Bone marrow (tissue), 2 donors: ENCODE measurements at regions not wholly inside any gene's neighbourhood (a gene's known extent, or its start where the extent isn't known, plus 50 kb on each side); places are given as distances from the start of the nearest gene placed in this dataset.

Experiments
- DNase-seq, 2 donors: peaks; one replicate each; lab custom pipeline; 2025; lab: John Stamatoyannopoulos, UW

DNA sequence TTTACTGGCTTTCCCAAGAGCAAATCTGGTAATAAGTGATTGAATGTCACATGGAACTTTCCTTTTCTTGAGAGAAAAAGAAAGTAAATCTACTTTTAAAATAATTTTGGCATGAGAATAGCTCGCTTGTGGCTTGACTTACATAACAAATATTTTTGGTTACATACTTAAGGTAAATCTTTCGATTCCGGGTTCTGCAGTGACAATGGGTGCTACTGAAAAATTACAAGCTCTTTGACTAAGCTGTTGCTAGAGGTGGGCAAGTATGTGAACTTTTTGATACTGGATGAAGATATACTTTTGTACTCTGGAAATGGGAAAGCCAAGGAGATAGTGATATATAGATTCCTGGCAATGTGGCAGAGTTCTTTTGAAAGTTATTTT is 51.9 kb upstream of the OTOL1 start:
- no peak for DNase-seq

DNA sequence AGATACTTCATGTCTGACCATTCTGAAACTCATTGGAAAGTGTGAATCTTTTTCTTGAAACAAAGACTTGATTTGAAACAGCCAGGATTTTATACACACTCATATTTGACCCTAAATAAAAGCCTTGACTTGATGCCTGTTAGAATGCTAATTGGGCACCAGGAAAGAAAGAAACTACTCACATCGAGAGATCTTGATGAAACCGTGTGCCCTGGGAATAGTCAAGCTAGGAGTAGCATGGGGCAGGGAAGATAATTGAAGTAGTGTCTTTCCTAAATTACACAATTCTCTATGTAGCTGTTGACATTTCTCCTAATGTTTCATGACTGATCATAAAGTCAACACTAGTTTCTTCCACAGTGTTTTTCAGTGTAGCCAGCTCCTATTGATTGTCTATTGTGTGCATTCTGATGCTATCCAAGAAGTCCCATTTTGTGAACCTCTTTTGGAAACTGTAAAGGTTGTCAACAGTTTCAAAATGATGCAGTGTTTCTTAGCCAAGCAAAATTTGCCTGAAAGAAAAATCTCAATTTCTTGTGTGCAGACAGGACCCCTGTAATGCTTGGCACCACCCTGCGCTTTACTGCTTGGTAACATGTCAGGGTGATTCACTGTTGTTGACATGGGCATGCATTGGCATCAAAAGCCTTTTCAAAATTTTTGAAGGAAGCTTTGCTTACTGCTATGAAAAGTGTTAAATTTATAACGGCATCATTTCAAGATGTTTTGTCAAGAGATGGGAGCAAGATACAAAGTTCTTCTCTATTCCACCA is 52.5 kb upstream of the OTOL1 start:
- no peak for DNase-seq

- DNase-seq: no peak
Measured at GRCh38 chr3:161430307-161430706, 59.0 kb upstream of the SPTSSB start.

- no peak for DNase-seq
Measured at GRCh38 chr3:161427347-161427746, 56.0 kb upstream of the SPTSSB start.

- no peak for DNase-seq
Measured at GRCh38 chr3:161426758-161427157, 55.4 kb upstream of the SPTSSB start.

GRCh38 chr3:161423911-161424522 is 52.7 kb upstream of the SPTSSB start:
- DNase-seq: peak in 1 of 2 donors; percentile 6

DNA sequence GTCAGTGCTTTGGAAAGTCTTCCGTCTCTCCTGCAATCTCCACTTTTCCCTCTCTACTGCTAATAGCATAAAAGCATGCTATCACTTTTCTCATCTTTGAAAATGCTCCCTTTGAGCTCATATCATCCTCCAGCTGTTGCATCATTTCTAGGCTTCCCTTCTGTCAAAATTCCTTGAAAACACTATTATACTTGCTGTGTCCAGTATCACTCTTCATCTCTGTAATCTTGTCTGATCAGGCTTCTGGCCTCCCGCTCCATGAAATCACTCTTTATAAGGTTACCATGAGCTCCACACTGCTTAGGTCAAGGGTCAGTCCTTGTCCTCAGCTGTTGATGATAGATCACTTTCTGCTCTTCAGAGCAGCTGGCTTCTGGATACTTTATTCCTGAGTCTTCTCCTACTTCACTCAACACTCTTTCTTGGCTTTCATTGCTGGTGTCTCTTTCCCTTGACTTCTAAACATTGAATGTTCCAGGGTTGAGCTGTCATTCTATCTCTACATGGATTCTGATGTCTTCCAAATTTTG is 50.9 kb upstream of the SPTSSB start:
- DNase-seq: no peak
